Activated CD4-positive, alpha-beta T cell treated with anti-CD3 and anti-CD28 coated beads, Interleukin-2, amount 50 U/mL, for 4 hours (primary cell): ENCODE measurements at regions not wholly inside any gene's neighbourhood (a gene's known extent, or its start where the extent isn't known, plus 50 kb on each side); places are given as distances from the start of the nearest gene placed in this dataset.
"Not testable (repeated sequence)": the region's sequence is repeated elsewhere in the genome, so short reads cannot be mapped to it uniquely, and the experiment has no call there.

Source experiments
- DNase-seq, 2 experiments: peaks; one replicate each; pipeline ENCODE4 v3.0.0-alpha.2; 2020

- no peak for DNase-seq
Measured at GRCh38 chr1:88608139-88608943, 75.7 kb upstream of the PKN2 start.

DNA sequence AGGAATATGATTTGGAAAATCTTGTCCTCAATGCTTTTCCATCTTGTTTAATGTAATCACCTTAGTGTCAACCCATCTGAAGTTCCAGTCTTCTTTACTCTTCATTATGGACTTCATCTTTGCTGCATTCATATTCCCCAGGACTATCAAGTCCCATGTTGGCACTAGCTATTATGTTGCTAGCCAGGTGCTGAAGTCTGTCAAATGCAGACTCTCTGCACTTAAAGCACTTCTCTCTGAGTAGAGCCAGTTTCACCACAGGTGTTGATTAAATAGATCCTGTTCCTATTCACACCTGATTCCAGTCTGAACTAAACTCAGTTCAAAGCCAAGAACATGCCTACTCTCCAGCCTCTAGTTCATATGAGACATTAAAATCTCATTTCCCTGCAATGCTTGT is 75.0 kb upstream of the PKN2 start:
- no peak for DNase-seq

DNA sequence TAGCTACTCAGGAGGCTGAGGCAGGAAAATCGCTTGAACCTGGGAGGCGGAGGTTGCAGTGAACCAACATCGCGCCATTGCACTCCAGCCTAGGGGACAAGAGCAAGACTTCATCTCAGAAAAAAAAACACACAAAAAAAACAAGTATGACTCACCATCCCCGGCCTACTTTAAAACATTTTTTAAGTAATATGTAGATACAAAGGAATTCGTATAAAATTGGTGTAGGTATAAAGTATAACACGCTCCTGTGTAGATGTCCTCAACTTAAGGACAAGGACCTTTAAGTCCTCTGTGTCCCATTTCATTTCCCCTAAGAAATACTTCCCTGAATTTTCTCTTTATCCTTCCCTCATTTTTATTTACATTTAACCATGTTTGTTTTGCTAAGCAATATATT is 73.4 kb upstream of the PKN2 start:
- DNase-seq = no peak

DNA sequence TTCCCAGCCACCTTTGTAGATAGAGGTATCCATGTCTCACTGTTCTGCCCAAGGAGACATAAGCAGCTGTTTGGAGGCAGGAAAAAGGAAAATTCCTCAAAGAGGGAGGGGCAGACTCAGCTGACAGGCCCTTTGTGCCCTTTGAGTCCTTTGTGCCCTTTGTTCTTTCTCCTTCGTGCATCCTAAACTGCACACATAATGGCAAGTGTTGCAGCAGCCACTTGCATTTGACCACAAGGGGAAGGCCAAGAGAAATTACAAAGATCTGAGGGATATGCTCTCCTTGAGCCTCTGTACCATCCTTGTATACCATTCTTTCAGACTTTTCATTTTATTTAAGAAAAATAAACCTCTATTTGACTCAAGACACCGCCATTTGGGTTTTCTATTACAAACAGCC is 71.8 kb upstream of the PKN2 start:
- DNase-seq = no peak

DNA sequence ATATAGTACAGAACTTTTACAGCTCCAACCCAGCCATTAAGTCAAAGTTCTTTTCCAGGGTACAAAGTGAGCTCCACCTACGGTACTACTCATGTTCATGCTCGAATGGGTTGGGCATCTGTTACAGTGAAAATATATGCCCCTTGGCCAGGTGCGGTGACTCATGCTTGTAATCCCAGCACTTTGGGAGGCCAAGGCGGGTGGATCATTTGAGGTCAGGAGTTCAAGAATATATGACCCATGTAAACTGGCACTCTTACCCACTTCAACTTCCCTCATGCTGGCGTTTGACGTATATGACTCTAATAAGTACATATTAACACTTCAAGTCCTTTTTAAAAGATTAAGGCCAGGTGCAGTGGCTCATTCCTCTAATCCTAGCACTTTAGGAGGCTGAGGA is 71.3 kb upstream of the PKN2 start:
- no peak for DNase-seq

GRCh38 chr1:88618331-88618730 is 65.7 kb upstream of the PKN2 start:
- DNase-seq = no peak

DNA sequence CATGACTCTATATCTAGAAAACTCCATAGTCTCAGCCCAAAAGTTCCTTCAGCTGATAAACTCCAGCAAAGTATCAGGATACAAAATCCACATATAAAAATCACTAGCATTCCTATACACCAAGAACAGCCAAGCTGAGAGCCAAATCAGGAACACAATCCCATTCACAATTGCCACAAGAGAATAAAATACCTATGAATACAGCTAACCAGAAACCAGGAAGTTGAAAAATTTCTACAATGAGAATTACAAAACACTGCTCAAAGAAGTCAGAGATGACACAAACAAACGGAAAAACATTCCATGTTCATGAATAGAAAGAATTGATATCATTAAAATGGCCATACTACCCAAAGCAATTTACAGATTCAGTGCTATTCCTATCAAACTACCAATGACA is 61.0 kb upstream of the PKN2 start:
- not testable (repeated sequence) for DNase-seq
